Fibroblast of villous mesenchyme (primary cell): ENCODE measurements at regions not wholly inside any gene's neighbourhood (a gene's known extent, or its start where the extent isn't known, plus 50 kb on each side); places are given as distances from the start of the nearest gene placed in this dataset.

Source experiments
- DNase-seq: peaks from one replicate; pipeline ENCODE4 v3.0.0-alpha.2; 2010; ENCODE audit warnings: low read depth
- H3K4me3 ChIP-seq: 2 replicates; pipeline ENCODE4 v1.5.1; 2011; ENCODE audit warnings: low read depth, mild to moderate bottlenecking, low read length
- TF ChIP-seq, protein P1 (sequence below): IDR thresholded peaks from 2 replicates; pipeline ENCODE4 v1.5.1; 2012; ENCODE audit warnings: low read depth, mild to moderate bottlenecking, low read length; ENCODE audit not compliant: insufficient read depth

DNA sequence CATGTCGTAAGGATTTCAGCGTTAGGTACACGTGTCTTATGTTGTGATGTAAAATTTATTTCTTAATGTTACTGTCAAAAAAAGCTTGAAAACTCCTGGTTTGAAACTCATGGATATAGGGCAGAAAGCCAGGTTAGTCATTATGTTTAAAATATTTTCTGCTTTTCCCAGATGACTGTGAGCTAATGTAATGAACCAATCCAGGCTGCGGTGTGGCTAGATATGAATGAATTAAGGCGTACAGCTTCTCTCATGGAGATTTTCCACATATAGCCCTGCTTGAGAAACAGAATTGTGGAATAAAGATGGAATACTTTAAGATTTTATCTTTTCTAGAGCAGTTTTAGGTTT lies 80.3 kb upstream of the STMND1 start:
- peak; percentile 51 for DNase-seq
- H3K4me3 ChIP-seq: no peak overlapping the region
- TF ChIP-seq, protein P1, sequence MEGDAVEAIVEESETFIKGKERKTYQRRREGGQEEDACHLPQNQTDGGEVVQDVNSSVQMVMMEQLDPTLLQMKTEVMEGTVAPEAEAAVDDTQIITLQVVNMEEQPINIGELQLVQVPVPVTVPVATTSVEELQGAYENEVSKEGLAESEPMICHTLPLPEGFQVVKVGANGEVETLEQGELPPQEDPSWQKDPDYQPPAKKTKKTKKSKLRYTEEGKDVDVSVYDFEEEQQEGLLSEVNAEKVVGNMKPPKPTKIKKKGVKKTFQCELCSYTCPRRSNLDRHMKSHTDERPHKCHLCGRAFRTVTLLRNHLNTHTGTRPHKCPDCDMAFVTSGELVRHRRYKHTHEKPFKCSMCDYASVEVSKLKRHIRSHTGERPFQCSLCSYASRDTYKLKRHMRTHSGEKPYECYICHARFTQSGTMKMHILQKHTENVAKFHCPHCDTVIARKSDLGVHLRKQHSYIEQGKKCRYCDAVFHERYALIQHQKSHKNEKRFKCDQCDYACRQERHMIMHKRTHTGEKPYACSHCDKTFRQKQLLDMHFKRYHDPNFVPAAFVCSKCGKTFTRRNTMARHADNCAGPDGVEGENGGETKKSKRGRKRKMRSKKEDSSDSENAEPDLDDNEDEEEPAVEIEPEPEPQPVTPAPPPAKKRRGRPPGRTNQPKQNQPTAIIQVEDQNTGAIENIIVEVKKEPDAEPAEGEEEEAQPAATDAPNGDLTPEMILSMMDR: no peak

DNA sequence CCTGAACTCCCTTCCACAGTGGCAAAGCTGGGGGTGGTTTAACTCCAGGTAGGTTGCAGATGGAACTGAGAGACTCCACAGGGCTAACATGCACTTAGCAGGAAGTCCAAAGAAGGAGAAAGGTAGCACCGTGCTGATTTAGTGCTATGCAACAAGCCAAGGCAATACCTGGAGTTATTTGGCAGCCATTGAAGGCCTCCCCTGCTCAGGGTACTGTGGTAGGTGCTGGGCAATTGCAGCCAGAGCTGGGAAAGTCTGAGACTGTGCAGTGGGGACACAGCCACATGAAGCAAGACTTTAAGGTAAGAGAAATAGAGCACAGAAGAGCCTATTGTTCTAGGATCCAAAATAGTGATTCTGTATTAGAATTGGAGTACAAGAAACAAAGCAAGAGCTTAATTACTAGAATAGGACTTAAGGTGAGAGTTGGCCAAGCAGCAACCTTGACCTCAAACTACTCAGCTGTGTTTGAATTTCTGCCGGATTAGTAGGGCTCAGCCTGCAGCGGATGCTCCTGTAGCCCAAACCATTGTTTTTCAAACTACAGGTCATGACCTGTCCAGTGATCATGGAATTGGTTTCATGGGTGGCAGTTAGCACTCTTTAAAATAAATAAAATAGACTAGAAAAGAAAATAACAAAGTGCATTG lies 80.8 kb upstream of the STMND1 start:
- no peak overlapping the region for H3K4me3 ChIP-seq
- TF ChIP-seq, protein P1: no peak
- DNase-seq: no peak

DNA sequence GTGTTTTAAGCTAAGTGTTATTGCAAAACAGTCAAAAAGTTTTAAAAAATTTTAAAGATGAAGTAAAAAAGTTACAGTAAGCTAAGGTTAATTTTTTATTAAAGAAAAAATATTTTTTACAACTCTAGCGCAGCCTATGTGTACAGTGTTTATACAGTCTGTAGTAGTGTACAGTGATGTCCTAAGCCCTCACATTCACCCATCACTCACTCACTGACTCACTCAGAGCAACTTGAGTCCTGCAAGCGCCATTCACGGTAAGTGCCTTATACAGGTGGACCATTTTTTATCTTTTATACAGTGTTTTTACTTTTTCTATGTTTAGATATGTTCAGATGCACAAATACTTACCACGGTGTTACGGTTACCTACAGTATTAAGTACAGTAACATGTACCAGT lies 83.4 kb upstream of the STMND1 start:
- TF ChIP-seq, protein P1: no peak
- no peak for DNase-seq
- no peak overlapping the region for H3K4me3 ChIP-seq

DNA sequence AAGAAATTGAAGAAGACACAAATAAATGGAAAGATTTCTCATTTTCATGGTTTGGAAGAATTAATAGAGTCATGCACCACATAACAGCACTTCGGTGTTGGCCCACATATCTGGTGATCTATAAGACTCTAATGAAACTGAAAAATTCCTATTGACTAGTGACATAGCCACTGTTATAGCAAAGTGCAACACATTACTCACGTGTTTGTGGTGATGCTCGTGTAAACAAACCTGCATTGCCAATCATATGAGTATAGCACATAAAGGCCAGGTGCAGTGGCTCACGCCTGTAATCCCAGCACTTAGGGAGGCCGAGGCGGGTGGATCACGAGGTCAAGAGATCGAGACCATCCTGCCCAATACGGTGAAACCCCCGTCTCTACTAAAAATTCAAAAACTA lies 84.4 kb upstream of the STMND1 start:
- no peak overlapping the region for H3K4me3 ChIP-seq
- TF ChIP-seq, protein P1: no peak
- no peak for DNase-seq

DNA sequence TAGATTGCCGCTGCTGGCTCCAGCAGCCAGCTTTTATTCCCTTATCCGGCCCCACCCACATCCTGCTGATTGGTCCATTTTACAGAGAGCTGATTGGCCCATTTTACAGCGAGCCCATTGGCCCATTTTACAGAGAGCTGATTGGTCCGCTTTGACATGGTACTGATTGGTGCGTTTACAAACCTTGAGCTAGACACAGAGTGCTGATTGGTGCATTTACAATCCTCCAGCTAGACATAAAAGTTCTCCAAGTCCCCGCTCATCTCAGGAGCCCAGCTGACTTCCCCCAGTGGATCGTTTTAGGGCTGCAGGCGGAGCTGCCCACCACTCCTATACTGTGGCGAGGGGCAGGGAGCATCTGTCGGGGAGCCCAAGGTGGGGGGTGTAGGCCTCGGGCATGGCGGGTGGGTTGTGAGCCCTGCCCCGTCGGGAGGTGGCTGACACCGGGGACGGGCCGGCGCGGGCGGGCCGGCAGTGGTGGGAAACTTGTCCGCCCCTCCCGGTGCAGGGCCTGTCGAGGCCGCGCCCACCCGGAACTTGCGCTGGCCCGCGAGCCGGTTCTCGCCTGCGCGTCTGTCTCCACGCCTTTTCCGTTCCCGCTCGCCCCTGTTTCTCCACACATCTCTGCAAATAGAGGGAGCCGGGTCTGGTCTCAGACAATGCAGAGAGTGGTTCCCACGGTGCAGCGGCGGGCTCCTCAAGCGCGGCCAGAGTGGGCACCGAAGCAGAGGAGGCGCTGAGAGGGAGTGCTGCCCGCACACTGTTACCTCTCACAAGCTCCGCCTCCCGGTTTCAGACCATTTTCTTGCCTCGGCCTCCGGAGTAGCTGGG lies 86.1 kb upstream of the STMND1 start:
- peak overlapping the region; percentile 50 for H3K4me3 ChIP-seq
- peak; percentile 13 for DNase-seq
- TF ChIP-seq, protein P1: no peak

DNA sequence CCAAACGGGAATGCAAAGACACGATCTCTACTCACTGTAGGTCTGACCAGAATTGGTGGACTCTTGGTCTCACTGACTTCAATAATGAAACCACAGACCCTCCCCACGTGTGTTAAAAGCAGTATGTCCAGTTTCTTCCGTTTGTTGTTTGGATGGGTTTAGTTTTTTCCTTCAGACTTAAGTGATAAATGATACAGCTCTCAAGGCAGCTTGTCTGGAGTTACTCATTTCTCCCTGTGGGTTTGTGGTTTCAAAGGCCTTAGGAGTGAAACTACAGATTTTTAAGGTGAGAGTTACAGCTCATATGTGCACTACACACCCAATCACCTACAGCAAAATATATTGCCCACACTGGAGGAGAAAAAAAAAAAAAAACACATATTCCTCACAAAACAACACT lies 86.7 kb upstream of the STMND1 start:
- DNase-seq: peak; percentile 19
- H3K4me3 ChIP-seq: no peak overlapping the region
- TF ChIP-seq, protein P1: no peak
